ENCODE measurements at regions not wholly inside any gene's neighbourhood (a gene's known extent, or its start where the extent isn't known, plus 50 kb on each side); places are given as distances from the start of the nearest gene placed in this dataset.

DNA sequence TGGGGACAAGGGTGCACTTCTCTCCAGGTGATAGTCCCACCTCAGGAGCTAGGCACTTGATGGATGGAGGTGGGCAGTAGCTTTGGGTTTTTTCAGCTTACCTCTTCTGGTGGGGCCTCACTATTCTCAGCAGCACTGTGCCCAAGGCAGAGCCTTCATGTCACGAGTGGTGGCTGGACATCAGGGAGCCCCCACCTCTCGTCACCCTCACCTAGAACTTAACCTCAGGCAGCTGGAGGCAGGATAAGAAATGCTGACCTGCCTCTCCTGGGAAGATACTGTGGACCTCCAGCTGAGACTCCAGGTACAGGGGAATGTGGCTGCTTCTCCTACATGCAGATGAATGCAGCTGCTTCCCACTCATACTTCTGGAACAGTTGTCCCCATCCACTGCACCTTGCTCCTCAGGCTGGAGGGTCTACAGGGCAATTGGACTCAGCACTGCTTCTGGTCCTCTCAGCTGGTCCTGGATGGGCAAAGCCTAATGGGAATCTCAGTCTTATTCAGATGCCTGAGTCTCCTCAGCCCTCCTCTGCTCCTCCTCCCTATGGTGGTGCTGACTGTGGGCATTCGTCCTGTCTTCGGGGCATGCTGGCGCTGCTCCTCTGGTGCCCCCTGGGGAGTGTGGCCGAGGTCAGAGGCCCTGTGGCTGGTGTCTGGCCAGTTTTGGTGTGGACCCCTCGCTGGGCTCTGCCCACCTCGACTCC, 129.9 kb downstream of the KLF13 start:
- no peak for DNase-seq

DNA sequence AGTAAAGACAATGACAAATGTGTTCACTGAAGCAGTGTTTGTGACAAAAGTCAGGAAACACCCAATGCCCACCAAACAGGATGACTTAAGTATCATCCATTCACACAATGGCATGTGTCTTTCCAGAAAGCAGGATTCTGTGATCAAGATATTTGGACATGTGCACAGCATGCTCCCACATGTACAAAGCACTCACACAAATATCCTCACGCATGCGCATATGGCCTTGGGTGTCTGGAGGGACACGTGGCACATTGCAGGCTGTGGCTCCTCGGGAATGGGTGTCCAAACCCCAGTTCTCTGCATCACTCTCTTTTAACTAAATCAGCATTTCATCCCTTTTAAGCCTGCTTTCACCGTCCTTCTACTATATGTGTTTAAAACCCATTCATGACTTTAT, 130.5 kb downstream of the KLF13 start:
- peak; percentile 70 for DNase-seq

DNA sequence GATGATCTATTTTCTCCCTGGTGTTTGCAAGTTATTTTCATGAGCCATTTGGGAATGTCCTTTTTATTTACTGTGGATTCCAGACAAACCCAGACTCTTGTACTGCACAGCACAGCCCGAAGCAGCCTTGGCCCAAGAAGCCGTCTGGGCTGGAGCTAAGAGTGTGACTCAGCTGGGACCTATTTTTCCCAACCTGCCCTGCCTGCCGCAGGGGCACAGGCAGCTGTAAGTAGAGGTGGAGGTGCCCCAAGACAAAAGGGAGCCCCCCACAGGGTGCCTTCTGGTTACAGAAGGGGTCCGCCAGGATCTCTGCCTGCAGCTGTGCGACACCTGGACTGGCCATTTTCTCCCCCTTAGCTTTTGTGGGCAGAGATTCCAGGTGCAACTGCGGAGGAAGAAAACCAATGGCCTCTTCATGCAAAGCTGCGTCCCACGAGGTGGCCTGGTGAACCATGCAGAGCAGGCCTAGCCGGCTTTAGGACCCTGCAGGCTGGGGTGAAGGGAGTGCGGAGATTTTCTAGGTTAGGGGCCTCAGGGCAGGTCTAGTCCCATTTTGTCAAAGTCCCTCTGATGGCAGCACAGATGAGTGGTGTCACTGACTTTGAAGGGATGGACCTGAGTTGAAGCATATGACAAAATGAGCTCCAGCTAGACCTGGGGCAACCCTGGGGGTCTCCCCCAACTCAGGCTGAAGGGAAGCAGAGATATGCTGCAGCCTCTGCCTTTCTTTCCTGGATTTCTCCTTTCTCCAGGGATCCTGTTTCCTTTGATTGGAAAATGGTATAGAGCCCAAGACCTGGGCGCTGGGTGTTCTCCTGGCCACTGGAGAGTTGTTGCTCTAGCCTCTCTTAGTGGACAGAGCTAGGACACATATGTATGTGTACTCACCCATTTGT, 131.2 kb downstream of the KLF13 start:
- no peak for DNase-seq

DNA sequence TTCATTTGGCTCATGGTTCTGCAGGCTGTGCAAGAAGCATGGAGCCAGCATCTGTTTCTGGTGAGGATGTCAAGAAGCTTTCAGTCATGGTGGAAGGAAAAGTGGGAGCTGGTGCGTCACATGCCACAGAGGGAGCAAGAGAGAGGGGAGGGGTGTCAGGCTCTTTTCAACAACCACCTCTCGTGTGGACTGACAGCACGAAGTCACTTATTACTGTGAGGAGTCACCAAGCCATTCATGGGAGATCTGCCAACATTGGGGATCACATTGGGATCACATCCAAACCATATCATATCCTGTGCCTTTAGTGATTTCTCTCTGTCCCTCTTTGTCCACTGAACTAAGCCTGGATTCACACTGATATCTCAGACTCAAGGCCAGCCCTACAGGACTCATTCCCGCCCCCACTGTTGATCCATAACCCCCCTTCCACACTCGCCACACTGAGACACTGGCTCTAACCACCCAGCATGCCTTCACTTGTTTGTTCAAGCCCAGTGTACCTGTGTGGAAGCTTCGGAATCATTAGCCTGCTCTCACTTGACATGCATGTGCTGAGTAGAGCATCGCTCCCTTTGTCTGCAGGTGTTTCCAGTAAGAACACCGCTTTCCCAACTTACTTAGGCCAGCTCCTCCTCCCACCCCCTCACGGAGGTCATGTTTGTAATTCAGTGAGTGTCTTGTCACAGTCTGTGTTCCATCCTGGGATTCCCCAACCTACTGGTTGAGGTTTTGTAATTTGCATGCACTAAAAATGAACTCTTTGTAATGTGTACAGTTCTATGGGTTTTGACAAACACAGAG, 132.2 kb downstream of the KLF13 start:
- DNase-seq, result no peak

DNA sequence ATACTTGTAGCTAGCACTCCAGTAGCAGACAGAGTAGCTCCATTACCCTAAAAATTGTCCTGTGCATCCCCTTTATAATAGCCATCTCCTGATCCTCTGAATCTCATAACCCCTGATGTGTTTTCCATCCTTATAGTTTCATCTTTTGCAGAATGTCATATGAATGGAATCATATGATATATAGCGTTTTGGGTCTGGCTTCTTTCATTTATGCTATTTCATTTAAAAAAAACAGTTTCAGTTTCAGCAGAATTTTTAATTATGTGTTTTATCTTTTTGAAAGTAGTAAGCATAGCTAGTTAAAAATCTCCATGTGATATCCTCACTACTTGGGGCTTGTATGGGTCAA, 132.7 kb downstream of the KLF13 start:
- DNase-seq, result no peak

DNA sequence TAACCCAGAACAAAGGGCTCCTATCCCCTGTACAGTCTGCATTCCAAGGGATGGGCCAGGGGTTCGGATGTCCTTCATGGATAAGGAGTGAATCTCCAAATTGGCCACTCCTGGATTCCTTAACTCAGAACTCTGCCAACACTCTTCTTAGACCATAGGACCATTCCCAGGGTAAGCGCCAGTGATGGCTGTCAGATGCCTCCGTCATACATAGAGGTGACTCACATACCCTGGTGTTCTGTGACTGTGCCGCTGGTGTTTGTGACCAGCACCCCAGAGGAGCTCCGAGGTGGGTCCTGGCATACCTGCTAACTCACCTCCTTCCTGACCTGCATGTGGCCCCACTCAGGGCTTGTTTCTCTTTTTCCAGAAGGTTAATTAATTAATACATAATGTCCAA, 134.7 kb downstream of the KLF13 start:
- DNase-seq, result no peak

DNA sequence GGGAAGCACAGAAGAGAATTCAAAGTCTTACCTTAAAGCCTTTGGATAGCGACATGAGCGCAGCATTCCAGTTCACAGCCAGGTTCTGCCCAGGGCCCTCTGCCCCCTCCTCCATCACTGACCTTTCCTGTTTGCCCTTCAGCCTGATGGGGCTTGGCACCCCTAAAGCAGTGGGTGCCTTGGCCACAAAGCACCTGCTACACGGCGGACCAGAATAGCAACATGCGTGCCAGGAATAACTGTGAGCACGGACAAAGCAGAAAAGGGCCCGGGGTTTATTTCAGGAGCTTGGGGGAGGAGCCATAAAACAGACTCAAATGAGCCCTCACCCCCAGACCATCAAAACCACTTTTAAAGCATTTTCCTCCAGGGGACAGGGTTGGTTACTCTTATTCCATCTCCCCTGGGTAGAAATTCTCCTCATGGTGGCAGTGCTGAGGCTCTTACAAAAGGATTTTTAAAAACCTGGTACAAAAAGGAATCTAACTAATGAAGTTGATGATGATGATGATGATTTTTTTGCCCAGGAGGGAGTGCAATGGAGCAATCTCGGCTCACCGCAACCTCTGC, 135.4 kb downstream of the KLF13 start:
- no peak for DNase-seq

DNA sequence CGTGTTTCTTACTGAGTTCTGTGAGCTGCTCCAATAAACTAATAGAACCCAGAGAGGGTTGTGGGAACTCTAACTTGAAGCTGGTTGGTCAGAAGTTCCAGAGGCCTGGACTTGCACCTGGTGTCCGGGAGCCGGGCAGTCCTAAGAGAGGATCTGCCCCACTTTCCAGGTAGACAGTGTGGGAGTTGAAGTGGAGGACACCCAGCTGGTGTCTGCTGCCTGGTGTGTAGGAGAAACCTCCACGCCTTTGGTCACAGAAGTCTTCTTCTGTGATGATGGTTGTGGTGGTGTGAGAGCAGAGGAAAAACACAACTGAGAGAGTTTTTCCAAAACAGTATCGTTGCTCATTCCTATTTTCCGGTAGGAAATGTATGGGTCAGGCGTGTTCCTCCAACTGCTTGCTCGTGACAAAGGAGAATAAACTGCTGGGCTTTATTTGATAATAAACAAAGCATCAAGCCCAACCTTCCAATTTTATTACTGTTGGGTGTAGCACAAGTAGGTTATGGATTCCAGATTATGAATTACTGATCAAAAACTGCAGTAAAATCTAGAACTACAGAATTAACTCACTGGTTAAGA, 137.0 kb downstream of the KLF13 start:
- no peak for DNase-seq

DNA sequence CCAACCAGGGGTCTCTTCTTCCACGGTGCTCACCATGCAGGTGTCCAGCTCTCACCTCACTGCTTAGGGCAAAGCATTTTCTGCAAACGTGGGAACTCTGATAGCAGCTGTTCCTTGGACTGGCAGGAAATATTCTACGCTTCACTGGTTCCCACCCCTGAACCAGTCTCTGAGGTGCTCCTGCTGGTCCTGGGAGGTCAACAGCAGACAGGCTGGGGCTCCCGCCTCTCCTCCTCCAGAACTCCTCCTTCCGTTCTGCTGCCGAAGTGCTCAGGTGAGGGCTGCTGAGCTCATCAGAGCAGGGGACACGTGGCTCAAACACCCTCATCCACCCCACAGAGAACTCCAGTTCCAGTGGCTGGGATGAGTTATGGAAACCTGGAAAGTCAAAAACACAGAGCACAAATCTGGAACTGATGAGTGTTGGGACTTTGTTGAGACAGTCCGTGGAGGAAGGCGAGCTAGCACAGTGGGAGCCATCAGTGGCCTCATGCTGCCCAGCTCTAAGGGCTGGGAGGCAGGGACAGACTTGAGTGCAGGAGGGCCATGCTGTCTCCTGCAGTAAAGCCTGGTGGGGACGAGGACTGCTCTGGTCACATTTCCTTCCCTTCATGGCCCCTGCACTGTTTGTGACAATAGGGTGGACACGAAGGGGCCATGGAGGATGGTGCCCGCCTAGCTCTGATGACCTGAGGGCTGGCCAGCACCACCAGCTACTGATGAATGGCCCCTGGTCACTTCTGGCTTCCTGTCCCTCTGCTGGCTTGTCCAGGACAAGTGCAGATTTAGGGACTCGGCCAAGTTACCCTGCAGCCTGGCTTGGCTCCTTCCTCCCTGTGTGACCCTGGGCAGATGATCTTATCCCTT, 137.8 kb downstream of the KLF13 start:
- DNase-seq, result no peak

DNA sequence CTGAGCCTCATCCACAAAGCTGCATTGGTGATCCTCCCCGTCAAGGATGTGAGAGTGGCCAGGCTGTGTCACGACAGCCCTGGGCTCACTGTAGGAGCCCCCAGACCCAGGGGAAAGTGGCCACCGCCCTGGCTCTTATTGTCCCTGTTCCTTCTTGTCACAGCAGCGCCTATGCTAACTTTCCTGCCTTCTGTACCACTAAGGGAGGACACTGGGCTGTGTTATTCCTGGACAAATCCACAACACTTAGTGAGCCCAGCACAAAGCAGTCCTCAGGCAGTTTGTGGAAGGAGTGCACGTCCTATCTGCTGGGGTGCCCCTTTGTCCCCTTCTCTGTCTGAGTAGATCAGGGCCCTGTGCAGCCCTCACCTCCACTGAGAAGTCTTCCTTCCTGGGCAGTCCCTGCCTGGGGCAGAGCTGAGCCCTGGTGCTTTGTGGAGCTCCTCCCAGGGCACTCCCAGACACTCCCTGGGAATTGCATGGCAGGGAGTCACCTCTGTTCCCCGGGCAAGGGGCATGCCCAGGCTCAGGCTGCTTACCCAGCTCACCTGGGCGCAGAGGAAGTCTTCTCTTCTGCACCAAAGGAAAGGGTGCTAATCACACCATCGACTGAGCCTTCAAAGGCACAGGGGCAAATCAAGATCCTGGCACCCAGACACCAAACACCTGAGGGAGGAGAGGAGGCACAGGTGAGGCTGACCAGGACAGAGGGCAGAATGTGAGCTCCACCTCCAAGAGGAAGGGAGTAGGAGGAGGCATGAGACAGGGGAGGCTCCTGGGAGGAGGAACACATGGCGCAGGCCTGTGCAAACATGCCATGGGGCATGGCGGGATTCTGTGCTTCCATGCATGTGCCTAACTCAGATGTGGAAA, 138.7 kb downstream of the KLF13 start:
- DNase-seq, result no peak

DNA sequence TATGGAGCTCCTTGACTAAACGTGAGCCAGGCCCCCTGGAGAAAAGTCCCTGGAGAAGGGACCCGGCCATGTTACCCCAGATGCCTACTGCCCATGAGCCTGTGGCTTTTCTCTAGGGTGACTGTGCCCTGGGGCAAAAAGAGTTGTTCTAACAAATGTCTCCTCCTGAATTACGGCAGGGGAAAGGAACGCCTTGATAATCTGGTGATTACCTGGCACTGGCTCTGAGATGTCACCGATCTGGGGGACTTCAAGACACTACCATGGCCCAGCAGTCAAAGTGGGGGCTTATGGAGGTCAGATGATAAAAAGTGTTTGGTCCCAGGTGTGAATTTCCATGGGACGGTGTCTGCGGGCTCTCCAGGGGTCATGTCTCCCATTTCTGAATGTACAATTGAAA, 140.7 kb downstream of the KLF13 start:
- DNase-seq, result no peak

DNA sequence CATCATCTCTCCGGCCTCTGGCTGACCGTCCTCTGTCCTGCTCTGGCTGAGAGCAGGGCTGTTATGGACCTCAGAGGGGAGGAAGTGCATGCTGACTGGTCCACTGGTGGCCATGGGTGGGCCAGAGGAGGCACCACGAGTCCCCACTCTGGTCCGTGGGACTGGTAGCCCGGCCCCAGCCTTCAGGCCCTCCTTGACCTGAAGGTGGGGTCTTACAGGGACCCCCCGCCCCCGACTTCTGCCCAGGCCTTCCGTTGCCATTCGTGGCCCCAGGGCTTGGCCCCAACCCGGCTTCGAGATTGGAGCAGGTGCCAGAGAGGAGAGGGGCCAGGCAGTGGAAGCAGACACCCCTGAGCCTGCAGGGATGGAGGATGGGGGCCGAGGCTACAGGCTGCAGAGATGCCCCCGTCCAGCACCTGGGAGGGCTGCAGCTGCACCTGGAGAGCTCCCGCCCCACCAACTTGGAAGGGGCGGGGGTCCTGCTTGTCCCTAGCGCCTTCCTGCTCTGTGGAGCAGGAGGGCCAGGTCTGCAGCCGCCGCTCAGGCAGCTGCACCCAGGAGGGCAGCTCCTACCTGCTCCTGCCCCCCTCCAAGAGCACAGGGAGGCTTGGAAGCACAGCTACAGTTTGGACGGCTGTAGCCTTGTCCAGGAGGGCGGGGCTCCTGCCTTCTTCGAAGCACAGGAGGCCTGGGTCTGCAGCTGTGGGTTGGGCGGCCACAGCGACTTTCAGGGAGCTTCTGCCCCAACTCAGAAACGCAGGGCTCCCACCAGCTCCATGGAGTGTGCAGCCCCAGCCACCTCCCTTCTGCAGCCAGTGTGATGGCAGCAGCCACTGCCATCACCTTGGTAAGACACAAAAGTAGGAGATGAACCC, 142.5 kb downstream of the KLF13 start:
- DNase-seq, result no peak

DNA sequence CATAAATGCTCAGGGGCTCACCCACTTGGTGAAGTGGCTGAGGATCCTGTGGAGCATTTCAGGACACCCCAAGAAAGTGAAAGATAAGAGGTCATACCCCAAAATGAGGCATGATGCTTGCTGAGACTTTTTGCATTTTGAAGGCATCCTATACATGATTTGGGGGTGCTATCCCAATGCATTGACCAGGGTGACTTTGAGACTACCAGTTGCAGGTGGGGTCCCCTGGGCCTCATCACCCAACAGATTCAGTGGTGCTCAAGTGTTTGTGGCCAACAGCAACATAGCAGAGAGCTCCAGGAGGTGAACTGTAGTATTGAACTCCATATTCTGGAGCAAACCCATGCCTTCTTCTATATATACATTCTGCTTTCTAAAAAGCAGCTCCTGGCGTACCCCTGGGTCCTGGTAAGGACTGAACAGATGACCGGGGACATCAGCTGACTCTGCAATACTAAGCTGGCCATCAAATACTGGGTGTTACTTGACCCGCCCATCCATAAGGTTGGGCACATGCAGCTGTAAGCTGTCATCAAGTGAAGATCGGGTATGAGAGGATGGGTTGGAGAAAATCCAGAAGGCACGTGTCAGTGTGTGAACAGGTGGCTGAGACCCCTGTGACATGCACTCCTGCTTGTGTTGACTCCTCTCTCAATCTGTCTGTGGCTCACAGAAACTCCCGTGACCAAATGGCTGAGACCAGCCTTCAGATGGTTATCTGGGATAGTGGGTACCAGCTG, 143.3 kb downstream of the KLF13 start:
- no peak for DNase-seq

DNA sequence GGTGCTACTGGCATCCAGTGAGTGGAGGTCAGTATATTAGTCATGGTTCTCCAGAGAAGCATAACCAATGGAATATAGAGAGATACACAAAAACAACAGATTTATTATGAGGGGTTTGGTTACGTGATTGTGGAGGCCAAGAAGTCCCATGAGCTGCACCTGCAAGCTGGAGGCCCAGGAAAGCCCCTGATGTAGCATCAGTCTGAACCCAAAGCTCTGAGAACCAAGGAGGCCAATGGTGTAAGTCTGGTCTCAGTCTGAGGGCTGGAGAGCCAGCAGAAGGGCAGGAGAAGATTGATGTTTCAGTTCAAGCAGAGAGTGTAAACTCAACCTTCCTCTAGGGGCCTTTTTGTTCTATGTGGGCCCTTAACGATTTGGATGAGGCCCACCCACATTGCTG, 144.1 kb downstream of the KLF13 start:
- DNase-seq, result no peak

DNA sequence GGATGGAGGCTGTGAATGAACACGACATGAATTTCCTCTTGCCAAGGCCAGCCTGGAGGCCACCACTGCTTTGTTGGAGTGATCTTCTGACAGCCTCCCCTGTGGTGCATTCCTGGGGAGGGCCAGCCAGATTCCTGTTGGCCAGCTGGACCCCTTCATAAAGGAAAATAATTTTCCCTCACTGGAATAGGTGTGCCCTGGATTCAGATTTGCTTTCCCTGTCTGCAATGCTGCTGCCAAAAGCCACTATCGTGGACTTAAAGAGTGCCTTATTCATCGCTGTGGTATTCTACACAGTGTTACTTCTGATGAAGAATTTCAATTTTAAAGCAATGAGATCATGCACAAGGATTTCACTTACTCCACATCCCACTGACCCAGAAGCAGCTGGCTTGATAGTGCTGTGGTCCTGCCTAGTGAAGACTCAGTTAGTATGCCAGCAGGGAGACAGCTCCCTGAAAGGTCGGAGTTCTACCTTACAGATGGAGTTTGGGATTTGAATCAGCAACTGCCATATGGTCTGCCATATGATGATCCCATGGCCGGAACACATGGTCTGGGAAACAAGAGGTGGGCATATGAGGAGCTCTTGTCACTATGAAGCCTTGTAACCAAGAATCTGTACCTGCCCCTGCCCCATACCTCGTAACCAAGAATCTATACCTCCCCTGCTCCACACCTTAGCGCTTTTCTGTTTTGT, 145.2 kb downstream of the KLF13 start:
- DNase-seq, result peak; percentile 39

DNA sequence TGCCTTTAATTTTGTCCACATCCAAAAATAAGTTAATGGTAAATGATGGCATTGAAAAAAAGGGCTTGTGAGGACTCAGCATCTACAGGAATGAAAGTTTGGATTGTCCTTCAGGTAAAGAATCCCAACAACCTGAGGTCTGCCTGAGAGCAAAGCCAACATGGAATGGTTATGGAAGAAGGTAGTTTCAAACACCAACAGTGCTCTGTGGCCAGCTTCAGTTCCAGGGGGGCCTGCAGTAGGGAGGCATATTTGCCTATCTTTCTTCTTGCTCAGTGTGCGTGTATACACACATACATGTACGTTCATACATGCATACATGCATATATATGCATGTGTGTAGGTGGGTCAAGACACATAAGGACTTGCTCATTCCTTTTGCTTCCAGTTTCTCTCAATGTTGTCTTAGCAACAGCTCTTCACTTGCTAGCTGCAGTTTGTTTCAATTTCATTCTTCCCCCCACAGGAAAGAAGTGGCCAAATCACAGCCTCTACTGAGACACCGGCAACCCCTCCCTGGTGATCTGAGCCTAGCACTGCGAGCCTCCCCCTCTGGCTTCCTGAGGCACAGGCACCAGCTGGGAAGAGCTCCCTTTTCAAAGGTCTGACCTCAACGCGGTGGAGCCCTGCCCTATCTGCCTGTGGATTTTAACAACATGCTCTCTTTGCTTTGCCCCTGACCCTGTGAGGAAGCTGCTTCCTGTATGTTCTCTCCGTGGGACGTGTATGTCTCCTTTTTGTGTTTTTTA, 146.2 kb downstream of the KLF13 start:
- DNase-seq, result no peak

All from skin of body (tissue), 1 donor.